PC-3 (cell line): ENCODE measurements at regions not wholly inside any gene's neighbourhood (a gene's known extent, or its start where the extent isn't known, plus 50 kb on each side); places are given as distances from the start of the nearest gene placed in this dataset.

Source experiments
- CTCF ChIP-seq: fragments of 300-600 bp; sonication (generic); conservative IDR thresholded peaks from 2 replicates; pipeline ENCODE4 v1.5.1; 2017; ENCODE audit warnings: antibody characterized with exemption, low read depth, mild to moderate bottlenecking, low read length
- EZH2phosphoT487 ChIP-seq: fragments of 300-600 bp; sonication (generic); IDR thresholded peaks from 2 replicates; pipeline ENCODE4 v1.6.1; 2018; ENCODE audit warnings: mild to moderate bottlenecking, antibody characterized with exemption, low read length, borderline replicate concordance

DNA sequence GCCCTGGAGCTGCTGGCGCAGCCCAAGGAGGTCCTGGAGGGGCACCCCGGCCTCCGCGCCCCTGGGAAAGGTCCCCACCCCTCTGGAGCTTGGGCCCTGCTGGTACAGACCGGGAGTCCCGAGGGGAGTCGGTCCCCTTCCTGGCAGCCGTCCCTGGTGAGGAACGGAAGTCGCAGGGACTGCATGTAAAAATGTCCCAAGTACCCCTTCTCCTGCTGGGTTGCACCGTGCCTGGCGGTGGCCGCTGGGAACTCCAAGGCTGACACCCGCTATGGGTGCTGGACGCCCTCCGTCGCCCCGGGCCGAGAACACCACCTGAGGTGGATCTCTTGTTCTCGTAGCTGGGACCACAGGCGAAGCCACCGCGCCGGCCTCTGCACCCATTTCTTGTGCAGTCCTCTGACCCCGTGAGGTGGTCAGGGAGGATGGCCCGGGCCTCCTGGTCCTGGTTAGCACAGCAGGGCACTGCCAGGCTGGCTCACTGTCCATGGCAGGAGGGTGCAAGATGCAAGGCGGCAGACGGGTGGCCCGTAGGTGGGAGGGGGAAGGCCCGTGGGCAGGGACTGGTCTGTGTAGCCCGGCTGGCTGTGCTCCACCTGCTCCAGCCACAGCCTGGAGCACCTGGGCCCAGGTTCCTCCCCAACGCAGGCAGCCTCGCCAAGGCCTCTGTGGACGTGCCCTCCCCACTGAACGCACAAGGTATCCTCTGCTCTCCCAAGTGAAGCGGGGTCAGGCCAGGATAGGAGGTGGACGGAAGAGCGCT, 165.2 kb downstream of the IGLL1 start:
- TF ChIP-seq CTCF (no peak), EZH2phosphoT487 (no peak)
